Stimulated activated CD4-positive, alpha-beta T cell treated with anti-CD3 and anti-CD28 coated beads, Interleukin-12 subunit alpha, Interleukin-12 subunit beta, amount 100 ng/mL, for 24 hours (primary cell): ENCODE measurements at regions not wholly inside any gene's neighbourhood (a gene's known extent, or its start where the extent isn't known, plus 50 kb on each side); places are given as distances from the start of the nearest gene placed in this dataset.

Experiments
- DNase-seq, 2 experiments: peaks; one replicate each; pipeline ENCODE4 v3.0.0-alpha.2; 2020; ENCODE audit warnings: low read depth in 2 of 2

GRCh38 chr18:42394238-42394637 lies 439.2 kb downstream of the PIK3C3 start:
- no peak for DNase-seq

DNA sequence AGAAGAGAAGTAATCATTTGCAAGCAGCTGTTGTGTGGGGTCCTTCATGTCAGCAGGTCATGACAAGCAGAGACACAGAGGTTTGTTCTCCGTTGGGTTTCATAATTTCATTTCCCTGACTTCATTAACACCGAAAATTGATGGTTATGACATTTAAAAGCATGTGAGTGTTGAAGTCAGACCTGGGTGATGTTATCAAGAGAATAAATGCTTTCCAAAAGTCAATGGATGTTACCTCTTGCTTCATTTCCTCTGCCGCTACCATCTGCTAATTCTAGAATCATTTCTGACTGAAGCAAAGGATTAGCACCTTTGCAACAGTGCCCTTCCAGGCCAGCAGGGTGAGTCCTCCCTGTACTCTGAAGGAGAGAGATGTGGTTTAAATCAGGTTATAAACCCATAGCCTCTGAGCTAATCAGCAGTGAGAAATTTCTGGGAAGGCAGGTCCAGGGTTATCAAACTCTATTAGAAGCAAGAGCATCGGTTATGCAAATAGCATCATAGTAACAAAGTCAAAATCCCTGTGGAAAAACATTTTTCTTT lies 446.2 kb downstream of the PIK3C3 start:
- DNase-seq, result no peak

DNA sequence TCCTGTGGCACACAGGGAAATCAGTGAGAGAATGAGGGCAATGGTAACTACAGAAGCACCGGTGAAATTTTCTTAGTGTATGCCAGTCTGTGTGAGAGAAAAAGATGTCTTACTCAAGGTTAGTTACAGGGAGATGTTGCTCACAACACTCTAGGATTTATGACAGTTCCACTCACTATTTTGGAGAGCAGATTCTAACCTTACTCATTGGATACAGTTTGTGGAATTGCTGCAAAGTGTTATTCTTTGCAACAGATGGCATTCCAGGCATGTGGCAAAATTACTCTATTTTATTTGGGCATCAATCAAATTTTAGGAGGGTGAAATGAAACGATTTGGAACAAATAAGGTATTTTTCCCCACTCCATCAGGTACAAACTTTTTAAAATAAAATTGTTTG lies 449.1 kb downstream of the PIK3C3 start:
- DNase-seq, result no peak

DNA sequence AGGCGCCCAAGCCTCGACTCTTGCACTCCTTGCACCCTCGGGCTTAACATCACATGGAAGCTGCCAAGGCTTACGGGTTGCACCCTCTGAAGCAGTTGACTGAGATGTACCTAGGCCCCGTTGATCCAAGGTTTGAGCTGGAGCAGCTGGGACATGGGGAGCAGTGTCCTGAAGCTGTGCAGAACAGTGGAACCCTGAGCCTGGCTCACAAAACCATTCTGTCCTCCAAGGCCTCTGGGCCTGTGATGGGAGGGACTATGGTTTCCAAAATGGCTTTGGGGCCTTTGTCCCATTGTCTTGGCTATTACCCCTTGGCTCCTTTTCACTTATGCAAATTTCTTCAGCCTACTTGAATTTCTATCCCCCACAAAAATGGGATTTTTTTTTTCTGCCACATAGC lies 454.0 kb downstream of the PIK3C3 start:
- DNase-seq, result no peak

- DNase-seq, result no peak
Observed at GRCh38 chr18:42412281-42412680, 457.2 kb downstream of the PIK3C3 start.

- DNase-seq, result no peak
Observed at GRCh38 chr18:42412896-42413295, 457.9 kb downstream of the PIK3C3 start.

GRCh38 chr18:42413870-42414269 lies 458.8 kb downstream of the PIK3C3 start:
- no peak for DNase-seq

DNA sequence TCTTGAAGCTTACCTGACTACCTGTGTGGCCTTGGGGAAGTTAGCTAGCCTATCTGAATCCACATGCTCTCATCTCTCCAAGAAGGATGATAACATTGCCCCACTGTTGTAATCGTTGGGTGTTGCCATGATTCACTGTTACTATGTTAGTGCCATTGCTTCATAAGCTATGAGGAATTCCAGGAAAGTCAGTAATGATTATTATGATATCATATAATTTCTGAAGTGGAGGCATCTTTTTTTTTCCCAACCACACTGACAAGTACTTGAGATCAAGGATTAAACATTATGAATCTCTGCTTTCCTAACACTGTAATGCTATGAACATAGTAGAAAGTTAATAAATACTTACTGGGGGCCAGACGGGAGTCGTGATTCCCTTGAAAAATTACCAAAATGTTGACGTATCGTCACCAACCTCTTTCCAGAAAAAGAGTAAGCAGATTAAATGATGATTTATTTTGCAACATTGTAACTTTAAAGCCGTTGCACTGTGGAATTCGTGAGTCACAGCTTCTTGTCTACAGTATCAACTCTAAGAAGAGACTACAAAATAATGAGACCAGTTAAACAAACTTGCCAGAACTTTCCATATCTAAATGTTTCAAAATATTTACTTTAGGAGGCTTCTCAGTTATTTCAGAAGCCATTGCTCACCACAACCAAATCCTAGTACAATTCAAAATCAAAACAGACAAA lies 459.9 kb downstream of the PIK3C3 start:
- DNase-seq, result no peak

- DNase-seq, result no peak
Observed at GRCh38 chr18:42417189-42417588, 462.2 kb downstream of the PIK3C3 start.

DNA sequence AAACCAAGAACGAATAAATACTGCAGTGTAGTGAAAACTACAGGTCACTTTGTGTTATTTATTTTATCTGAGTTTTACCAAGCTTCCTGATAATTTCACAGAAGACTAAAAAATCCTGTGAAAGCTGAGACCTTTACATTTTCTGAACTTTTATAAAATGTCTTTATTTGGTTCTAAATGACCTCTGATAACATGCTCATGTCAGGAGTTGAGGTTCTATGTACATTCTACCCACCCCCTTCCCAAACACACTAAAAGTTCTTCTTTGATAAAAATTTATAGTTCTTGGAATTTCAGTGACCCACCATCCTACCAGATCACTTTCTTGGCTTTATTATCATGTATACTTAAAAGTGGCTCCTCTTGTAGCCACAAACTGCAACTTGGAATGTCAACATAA lies 463.1 kb downstream of the PIK3C3 start:
- no peak for DNase-seq

DNA sequence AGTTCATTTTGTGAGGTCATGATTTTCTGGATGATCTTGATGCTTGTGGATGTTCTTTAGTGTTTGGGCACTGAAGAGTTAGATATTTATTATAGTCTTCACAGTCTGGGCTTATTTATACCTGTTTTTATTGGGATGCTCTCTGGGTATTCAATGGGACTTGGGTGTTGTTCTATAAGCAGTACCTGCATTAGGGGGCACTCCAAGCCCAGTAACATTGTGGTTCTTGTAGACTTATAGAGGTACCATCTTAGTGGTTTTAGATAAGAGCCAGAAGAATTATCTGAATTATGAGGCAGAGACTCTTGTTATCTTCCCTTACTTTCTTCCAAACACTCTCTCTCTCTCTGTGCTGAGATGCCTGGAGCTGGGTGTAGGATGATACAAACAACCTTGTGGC lies 470.0 kb downstream of the PIK3C3 start:
- DNase-seq, result no peak

DNA sequence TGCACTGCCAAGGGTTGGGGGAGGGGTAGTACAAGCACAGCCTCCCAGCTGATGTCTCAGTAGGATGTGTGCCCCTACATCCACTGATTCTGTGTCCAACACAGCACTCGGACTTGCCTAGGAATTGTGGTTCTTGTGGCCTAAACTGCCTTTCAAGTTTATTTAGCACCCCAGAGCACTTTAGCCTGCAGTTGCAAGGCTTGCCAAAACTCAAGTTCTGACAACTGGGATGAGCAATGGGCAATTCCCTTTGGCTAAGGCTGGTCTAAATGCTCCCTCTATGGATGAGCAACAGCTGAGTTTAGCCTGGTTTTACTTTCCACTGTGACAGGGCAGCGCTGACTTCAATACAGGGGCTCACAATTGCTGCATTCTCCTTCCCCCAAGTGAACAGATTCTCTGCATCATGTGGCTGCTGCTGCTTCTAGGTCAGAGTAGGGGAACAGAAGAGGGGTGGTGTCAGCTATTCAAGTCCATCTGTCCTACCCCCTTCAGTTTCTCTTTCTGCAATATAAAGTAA lies 471.5 kb downstream of the PIK3C3 start:
- no peak for DNase-seq

DNA sequence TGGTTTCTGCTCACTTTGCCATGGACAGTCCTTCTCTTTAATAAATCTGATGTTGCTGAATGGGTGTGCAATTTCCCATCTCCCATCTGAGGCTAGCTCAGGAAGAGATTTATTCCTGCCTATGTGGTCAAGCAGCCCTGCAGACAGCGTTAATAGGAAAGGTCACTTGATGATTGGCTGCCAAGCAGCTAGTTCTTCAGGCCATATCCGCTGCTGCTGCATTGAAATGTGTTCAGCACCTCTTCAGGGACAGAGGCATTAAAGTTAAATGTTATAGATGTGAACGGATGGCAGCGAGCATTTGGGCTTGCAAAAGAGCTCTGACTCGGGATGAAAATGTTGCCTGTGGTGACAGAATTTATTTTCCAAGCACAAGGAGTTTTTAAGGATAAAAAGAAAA lies 474.2 kb downstream of the PIK3C3 start:
- no peak for DNase-seq

DNA sequence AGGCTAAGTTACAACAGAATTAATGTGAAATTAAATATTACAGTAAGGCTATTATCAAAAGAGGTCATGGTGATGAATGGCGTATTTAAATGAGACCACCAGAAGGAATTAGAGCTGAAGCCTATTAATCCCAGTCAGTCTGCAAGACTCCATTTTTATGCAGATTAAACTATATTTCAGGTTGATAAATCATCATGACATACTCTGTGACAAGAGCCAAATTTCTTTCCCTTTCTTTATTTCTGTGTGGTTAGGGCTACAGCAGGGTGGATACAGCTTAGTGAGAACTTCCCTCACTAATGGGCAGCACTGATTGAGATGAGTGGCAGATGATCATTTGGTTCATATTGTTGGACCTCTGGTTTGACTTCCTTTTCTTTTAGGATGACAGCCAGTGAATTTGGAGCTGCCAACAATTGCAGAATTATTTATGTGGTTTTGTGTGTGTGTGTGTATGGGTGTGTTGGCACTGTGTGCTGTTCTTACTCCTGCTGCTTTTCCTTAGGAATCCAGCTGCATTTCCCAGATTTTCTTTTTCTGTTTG lies 481.3 kb downstream of the PIK3C3 start:
- no peak for DNase-seq

- no peak for DNase-seq
Observed at GRCh38 chr18:42437001-42437400, 482.0 kb downstream of the PIK3C3 start.

GRCh38 chr18:42437646-42438045 lies 482.6 kb downstream of the PIK3C3 start:
- no peak for DNase-seq

GRCh38 chr18:42442656-42443055 lies 487.6 kb downstream of the PIK3C3 start:
- no peak for DNase-seq

DNA sequence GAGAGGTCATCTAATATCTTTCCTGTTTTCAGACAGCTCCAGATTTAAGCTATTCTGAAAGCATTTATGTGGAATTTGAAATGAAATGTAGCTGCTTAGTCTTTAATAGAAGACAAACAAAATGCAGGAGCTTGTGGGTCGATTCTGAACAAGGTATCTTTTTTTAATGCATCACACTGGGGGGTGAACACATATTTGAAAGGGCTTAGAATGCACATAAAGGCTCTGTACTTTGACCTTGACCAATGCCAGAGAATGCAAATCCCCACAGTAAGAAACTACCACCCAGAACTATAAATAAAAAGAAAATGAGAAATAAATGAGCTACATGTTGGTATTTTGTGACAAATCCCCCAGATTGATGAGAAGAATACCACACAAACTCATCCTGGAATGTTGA lies 489.3 kb downstream of the PIK3C3 start:
- no peak for DNase-seq

DNA sequence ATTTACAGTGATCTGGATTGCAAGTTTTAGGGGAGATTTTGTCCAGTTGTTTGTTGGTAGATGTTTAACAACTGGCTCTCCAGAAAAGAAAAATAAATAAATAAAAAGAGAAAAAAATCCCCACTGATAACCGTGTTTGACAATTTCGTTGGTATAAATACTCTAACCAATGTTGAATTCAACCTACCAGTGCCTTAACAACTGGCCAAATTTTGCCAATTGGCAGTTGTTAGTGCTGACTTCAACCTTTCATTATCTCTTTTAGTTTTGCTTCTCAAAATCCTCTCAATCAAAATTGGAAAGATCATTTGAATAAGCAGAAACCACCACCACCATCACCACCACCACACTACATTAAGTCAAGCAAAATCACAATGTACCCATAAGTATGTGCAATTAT lies 490.3 kb downstream of the PIK3C3 start:
- no peak for DNase-seq

GRCh38 chr18:42446195-42446594 lies 491.2 kb downstream of the PIK3C3 start:
- DNase-seq, result no peak

DNA sequence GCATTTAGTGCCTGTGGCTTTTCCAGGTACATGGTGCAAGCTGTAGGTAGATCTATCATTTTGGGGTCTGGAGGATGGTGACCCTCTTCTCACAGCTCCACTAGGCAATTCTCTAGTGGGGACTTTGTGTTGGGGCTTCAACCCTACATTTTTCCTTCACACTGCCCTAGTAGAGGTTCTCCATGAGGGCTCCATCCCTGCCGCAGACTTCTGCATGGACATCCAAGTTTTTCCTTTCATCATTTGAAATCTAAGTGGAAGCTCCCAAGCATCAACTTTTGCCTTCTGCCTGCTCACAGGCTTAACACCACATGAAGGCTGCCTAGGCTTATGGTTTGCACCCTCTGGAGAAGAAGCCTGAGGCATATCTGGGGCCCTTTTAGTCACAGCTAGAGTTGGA lies 492.7 kb downstream of the PIK3C3 start:
- no peak for DNase-seq

DNA sequence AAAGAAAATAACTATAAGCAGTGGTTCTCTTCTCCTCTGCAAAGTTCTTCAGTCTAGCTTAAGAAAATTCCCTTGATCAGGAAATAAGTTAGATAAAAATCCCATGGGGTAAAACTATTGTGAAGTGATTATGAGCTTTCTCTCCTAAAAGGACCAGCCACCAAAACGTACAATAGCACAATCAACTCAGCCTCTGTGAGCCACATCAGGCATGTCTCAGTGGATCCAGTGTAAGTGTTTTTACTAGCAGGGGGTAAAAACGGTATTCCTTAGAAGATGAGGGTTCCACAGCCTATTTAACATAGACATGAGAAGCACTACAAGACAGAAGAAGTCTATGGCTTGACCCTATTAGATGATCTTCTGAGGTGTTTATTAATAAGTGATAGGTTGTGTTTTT lies 503.2 kb downstream of the PIK3C3 start:
- no peak for DNase-seq

DNA sequence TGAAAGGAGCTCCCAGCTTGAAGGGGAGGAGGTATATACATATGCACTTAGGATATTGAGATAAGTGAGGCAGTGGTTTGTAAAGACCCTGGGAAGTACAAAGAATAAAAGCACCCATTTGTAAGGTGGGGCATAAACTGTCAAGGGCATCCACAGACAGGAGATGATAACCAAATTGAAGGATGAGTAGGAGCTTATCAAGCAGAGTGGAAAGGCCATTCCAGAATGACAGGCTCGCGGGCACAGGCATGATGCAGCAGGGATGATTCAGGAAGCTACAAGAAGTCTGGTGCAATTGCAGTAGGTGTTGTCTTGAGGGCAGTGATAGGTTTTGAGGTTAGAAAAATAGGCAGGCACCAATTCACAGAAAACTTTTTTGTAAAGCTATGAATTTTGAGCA lies 504.8 kb downstream of the PIK3C3 start:
- no peak for DNase-seq

DNA sequence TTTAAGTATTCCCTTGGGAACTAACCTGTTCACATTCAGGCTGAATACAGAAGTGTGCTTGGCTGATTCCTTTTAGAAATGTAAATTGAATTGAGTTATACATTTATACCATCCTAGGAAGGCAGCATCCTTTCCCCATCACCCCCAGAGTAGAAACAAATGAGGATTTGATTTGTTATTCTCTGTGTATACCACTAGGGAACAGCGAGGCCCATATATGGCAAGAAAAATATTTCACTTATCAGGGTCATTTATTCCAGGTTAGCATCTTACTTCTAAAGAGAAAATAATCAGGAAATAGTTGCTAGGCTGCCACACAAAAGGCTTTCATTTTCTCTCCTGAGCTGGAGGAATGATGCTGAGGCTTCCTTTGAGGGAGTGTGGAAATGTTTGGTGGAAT lies 516.9 kb downstream of the PIK3C3 start:
- DNase-seq, result no peak
